ENCODE measurements at regions not wholly inside any gene's neighbourhood (a gene's known extent, or its start where the extent isn't known, plus 50 kb on each side); places are given as distances from the start of the nearest gene placed in this dataset.
"Not testable (repeated sequence)": the region's sequence is repeated elsewhere in the genome, so short reads cannot be mapped to it uniquely, and the experiment has no call there.

DNA sequence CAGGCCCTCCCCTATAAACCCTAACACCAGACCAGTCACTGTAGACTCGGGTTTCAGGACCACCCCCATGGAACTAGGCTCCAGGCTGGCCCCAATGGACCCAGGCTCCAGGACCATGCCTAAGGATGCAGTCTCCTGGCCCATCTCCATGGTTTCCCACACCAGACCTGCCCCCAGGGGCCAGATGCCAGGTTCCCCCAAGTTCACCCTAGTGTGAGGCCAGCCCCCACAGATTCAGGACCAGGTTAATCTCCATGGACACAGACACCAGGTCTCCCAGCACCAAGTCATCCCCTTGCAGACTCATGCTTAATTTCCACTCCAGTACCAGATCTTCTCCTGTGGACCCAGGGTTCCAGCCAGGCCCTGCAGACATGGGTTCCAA is 103.8 kb upstream of the LANCL2 start:
- TF ChIP-seq, protein P1, sequence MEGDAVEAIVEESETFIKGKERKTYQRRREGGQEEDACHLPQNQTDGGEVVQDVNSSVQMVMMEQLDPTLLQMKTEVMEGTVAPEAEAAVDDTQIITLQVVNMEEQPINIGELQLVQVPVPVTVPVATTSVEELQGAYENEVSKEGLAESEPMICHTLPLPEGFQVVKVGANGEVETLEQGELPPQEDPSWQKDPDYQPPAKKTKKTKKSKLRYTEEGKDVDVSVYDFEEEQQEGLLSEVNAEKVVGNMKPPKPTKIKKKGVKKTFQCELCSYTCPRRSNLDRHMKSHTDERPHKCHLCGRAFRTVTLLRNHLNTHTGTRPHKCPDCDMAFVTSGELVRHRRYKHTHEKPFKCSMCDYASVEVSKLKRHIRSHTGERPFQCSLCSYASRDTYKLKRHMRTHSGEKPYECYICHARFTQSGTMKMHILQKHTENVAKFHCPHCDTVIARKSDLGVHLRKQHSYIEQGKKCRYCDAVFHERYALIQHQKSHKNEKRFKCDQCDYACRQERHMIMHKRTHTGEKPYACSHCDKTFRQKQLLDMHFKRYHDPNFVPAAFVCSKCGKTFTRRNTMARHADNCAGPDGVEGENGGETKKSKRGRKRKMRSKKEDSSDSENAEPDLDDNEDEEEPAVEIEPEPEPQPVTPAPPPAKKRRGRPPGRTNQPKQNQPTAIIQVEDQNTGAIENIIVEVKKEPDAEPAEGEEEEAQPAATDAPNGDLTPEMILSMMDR (conservative IDR thresholded peaks at IDR 0.05; ENCODE audit: control insufficient read depth, insufficient read depth, low read depth, low read length), result no peak
- no peak for DNase-seq (ENCODE audit: low read depth)
- H3K4me3 ChIP-seq (ENCODE audit: control insufficient read depth, low read depth, low read length), result no peak overlapping the region

DNA sequence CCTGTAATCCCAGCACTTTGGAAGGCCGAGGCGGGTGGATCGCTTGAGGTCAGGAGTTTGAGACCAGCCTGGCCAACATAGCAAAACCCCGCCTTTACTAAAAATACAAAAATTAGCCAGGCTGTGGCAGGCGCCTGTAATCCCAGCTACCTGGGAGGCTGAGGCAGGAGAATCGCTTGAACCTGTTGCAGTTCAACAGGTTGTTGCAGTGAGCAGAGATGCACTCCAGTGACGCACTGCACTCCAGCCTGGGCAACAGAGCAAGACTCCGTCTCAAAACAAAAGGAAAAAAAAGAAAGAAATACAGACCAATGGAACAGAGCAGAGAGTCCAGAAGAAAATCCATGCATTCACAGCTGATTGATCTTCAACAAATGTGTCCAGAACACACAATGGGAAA is 99.8 kb upstream of the LANCL2 start:
- not testable (repeated sequence) for DNase-seq (ENCODE audit: low read depth); H3K4me3 ChIP-seq (ENCODE audit: control insufficient read depth, low read depth, low read length)

DNA sequence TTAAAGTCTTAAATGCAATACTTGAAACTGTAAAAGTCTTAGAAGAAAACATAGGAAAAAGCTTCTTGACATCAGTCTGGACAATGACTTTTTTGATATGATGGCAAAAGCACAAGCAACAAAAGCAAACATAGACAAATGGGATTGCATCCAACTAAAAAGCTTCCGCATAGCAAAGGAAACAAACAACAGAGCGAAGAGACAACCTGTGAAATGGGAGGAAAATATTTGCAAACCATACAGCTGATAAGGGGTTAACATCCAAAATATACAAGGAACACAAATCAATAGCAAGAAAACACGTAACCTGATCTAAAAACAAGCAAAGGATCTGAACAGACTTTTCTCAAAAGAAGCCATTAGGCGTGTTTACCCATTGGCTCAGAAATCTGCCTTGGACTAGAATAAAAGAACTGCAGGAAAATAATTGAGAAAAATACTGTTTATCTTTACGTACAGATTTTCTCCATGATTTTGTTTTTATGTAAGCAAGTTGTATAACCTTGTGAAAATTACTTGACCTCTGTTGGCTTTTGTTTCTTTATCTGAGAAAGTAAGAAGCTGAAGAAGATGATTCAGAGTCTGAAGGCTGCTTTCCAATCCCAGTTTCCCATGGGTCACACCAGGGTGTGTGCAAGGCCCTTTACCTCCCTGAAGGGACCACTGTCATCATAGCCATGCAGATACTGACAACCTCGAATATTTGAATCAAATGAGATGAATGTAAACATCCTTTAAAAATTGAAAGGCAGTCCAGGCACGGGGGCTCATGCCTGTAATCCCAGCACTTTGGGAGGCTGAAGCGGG is 99.1 kb upstream of the LANCL2 start:
- TF ChIP-seq, protein P1 (conservative IDR thresholded peaks at IDR 0.05; ENCODE audit: control insufficient read depth, insufficient read depth, low read depth, low read length), result no peak
- DNase-seq (ENCODE audit: low read depth), result no peak
- H3K4me3 ChIP-seq (ENCODE audit: control insufficient read depth, low read depth, low read length), result no peak overlapping the region

DNA sequence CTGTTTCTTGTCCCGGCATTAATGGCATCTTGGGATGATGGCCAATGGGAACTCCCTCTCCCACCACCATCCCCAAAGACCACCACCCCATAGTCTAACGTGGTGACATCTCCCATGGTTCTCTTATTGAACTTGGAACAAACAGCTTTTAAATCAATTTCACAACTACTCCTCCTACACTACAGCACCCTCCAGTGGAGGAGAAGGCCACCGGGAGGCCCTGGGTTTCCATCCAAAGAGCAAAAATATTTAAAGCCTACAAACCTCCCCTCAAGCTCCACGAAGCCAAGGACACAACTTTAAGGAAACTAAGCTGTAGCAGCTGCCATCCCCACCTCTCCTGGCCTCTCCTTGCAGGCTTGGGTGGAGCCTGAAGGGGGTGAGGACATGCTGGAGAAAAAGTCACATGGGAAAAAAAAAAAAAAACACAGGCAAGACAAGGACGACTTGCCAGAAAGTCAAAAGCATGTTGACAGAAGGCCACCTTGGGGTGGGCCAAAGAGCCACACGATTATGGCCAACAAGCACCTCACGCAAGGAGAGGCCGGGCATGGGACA is 94.0 kb upstream of the LANCL2 start:
- TF ChIP-seq, protein P1 (conservative IDR thresholded peaks at IDR 0.05; ENCODE audit: control insufficient read depth, insufficient read depth, low read depth, low read length), result peak; percentile 56
- no peak overlapping the region for H3K4me3 ChIP-seq (ENCODE audit: control insufficient read depth, low read depth, low read length)
- DNase-seq (ENCODE audit: low read depth), result peak; percentile 33

DNA sequence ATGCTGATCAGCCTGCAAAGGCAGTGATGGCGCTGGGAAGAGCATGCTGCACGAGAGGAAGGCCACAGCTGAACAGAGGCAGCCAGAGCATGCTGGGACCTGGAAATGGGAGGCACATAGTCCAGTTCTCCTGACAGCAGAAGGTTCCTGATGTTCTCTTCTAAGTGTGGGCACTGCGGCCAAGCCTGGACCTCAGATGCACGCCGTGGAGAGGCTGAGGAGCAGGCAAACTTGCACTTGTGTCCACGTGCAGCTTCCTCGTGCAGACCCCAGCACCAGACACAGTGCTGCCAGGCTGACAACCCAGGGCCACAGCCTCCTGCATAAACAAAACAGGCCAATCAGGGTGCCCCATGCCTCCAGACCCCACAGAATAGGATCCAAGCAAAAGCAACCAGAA is 93.5 kb upstream of the LANCL2 start:
- no peak for DNase-seq (ENCODE audit: low read depth)
- TF ChIP-seq, protein P1 (conservative IDR thresholded peaks at IDR 0.05; ENCODE audit: control insufficient read depth, insufficient read depth, low read depth, low read length), result no peak
- H3K4me3 ChIP-seq (ENCODE audit: control insufficient read depth, low read depth, low read length), result no peak overlapping the region

DNA sequence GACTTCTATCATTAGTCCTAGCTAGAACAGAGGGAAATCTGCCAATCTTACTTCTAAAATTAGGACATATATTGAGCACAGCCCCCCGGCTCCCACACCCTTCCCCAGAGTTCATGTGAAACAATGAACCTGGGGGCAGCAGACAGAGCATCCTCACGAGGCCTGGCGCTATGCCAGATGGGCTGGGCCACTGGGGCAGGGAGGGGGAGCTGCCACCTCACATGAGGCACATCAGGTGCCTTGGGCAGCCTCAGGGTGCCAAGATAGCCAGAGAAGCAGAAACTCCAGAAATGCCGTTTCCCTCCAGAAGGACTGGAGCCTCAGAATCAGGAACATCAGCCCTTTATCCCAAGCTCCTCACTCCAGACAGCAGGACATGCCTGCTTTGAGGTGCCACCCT is 92.8 kb upstream of the LANCL2 start:
- H3K4me3 ChIP-seq (ENCODE audit: control insufficient read depth, low read depth, low read length), result no peak overlapping the region
- DNase-seq (ENCODE audit: low read depth), result no peak
- TF ChIP-seq, protein P1 (conservative IDR thresholded peaks at IDR 0.05; ENCODE audit: control insufficient read depth, insufficient read depth, low read depth, low read length), result no peak

DNA sequence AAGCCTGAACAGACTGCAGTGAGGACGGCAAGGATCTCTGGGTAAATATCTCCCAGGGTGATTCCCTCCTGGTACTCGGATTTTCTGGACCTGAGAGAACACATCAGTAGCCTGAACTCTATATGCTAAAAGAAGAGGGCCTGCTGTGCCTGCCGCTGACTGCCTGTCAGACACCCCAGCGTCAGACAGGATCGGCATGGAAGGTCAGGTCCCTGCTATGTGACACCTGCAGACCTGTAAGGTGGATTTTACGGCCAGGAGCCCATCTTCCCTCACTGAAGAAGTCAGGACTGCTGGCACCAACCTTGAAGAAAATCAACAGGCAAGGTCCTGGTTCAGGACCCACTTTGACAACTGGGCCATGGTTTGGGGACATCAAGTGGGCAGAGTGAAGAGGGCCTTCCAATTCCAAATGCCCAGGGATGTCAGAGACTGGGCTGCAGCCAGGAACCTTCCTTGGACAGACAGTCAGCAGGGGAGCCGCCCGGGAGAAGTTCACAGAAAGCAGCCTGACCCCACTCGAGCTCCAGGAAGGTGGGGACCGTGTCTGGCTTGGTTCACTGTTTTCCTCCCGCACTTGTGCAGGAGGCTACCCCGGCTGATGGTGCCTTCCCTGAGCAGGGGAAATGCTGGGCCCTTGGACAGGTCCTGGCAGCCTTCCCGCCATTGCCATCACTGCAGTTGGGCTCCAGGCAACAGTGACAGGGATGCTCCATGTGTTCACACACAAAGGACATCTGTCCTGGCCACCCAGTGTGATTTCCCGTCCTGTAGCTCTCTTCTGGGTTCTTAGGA is 91.8 kb upstream of the LANCL2 start:
- DNase-seq (ENCODE audit: low read depth), result no peak
- no peak overlapping the region for H3K4me3 ChIP-seq (ENCODE audit: control insufficient read depth, low read depth, low read length)
- TF ChIP-seq, protein P1 (conservative IDR thresholded peaks at IDR 0.05; ENCODE audit: control insufficient read depth, insufficient read depth, low read depth, low read length), result no peak

Measured in fibroblast of mammary gland (primary cell).